Fibroblast of villous mesenchyme (primary cell): ENCODE measurements at regions not wholly inside any gene's neighbourhood (a gene's known extent, or its start where the extent isn't known, plus 50 kb on each side); places are given as distances from the start of the nearest gene placed in this dataset.
"Not testable (repeated sequence)": the region's sequence is repeated elsewhere in the genome, so short reads cannot be mapped to it uniquely, and the experiment has no call there.

ENCODE experiments used
- DNase-seq: peaks from one replicate; pipeline ENCODE4 v3.0.0-alpha.2; 2010; ENCODE audit warnings: low read depth
- H3K4me3 ChIP-seq: 2 replicates; pipeline ENCODE4 v1.5.1; 2011; ENCODE audit warnings: low read depth, mild to moderate bottlenecking, low read length
- TF ChIP-seq, protein P1 (sequence below): IDR thresholded peaks from 2 replicates; pipeline ENCODE4 v1.5.1; 2012; ENCODE audit warnings: low read depth, mild to moderate bottlenecking, low read length; ENCODE audit not compliant: insufficient read depth

DNA sequence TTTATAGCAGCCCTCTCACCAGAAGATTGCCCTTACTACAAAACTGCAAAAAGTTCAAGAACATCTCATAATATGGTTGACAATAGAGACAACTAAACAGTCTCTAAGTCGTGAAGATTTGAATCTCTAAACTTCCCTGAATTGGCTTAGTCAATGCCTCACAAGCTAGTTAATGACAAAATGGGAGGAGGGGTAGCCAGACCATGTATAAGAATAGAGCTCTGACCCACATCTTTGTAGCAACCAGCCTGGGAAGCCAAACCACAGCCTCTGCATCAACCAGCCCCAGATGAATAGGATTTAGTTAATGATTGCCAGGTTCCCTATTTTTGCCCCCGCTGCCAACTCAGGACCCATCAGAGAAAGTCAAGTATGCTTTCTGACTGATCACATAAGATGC is 1265.9 kb upstream of the PCDH10 start:
- DNase-seq, result not testable (repeated sequence)

DNA sequence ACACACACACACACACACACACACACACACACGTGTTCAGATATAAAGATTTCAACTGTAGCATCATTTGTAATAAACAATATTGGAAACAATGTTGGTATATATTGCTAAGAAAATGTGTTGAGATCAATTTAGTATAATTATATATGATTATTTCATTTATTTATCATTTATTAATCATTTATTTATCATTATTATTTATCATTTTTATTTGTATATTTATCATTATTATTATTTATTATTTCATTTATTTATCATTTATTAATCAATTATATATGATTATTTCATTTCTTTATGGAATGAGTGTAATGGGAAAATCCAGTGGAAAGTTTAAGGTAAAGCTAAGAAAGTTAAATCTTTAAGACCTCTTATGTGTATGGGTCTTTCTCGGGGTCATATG is 1223.4 kb upstream of the PCDH10 start:
- not testable (repeated sequence) for DNase-seq, H3K4me3 ChIP-seq

More for the DNA sequence above, 1265.9 kb upstream of the PCDH10 start:
- H3K4me3 ChIP-seq, result not testable (repeated sequence)

DNA sequence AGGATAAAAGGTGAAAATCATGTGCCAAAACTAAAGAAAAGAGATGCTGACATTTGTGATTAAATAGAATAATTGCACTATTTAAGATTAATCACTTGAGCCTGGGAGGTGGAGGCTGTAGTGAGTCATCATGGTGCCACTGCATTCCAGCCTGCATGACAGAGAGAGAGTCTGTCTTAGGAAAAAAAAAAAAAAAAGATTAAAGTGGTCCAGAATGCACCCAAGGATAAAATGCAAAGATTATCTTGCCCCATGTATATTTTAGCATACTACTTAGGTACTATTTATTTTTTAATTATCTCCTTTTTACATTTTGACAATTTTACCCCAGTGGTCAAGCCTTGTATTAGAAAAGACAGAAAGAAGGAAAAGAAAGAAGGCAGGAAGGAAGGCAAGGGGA is 1181.4 kb upstream of the PCDH10 start:
- DNase-seq, result peak; percentile 10
- H3K4me3 ChIP-seq, result not testable (repeated sequence)

DNA sequence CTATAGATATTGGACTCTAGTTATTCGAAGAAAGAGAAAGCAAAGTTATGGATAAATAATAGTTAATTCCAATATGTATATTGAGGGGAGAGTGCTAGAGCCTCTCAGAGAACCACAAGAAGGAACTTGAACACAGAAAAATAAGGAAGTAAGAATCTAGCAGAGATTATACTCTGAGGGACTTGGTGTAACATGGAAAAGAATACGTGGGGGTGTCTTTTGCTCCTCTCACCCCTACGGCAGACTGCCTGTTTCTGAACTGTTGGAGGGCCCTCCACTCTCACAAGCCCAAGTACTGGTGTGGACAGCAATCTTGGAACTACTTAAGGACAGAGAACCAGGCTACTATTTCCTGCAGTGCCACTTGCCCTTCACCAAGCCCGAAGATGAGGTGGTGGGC is 1174.4 kb upstream of the PCDH10 start:
- DNase-seq, result peak; percentile 18
- peak overlapping the region; percentile 77 for H3K4me3 ChIP-seq
- TF ChIP-seq, protein P1, sequence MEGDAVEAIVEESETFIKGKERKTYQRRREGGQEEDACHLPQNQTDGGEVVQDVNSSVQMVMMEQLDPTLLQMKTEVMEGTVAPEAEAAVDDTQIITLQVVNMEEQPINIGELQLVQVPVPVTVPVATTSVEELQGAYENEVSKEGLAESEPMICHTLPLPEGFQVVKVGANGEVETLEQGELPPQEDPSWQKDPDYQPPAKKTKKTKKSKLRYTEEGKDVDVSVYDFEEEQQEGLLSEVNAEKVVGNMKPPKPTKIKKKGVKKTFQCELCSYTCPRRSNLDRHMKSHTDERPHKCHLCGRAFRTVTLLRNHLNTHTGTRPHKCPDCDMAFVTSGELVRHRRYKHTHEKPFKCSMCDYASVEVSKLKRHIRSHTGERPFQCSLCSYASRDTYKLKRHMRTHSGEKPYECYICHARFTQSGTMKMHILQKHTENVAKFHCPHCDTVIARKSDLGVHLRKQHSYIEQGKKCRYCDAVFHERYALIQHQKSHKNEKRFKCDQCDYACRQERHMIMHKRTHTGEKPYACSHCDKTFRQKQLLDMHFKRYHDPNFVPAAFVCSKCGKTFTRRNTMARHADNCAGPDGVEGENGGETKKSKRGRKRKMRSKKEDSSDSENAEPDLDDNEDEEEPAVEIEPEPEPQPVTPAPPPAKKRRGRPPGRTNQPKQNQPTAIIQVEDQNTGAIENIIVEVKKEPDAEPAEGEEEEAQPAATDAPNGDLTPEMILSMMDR, result no peak

DNA sequence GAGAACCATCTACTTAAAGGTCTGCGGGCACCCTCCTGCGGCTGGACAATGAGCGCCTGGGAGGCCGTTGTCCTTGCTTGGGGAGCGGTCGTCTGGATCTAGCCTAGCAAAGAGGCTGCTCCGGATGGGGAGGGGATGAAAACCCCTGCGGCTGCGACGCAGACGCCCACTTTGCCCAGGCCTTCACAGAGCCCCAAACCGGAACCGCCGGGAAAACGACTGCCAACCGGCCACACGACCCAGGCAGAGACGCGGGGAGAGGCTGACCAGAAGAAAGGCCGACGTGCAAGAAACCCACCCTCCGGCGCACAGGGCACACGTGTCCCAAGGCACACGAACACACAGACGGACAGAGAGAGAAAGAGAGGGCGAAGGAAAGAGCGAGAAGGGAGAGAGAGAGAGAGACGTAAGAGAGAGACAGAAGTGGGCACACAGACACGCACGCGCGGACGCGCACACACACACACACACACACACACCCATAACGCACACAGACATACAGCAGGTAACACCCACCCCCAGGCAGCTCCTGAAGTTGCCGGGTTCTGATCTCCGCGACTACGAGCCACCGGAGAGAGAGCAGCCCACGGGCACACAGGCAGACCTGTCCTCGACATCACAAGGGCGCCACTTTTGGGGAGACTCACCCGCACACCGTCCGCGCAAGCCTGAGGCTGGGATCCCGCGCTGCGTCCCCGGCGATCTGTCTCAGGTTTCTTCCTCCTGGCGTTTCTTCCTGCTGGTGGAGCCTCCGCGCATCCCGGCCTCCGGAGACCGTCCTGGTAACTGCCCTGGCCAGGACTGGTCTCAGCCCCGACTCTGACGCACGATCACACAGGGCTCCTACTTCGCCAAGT is 1173.6 kb upstream of the PCDH10 start:
- DNase-seq, result peak; percentile 48
- H3K4me3 ChIP-seq, result peak overlapping the region; percentile 77

DNA sequence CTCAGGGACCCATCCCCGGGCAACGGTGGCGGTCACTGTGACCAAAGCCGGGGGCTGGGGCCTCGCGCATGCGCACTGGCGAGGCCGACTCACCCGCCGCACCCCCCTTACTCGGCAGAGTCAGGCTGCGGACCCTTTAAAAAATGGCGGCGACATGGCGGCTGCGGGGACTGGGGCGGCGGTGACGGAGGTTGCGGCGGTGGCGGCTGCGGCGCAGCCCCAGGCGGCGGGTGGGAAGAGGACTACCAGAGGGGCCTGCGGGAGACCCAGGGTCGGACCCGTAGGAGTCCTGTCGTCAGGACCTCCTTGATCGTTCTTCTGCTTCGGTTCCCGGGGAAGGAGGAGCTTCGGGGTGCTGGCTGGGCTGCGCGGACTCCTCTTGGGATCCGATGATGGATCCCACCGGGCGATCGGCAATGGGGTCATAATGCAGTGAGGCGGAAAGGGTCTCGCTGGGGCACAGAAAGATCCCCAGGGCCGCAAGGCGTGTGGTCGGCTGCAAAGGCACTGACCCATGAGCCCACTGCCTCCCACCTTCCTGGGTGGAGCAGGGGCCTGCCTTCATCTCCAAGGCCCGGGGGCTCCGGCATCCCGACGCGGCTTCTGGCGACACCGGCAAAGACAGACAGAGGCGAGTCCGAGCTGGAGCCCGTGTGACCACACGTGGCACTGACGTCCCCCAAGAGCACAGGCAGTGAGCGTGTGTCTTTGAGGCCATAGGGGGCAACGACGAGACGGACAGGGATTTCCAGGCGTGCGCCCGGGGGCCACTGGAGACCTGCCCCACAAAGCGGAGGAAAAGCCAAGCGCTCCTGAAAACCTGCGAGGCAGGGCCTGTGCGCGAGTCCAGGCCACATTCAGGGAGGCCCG is 1172.7 kb upstream of the PCDH10 start:
- peak; percentile 44 for DNase-seq
- peak overlapping the region; percentile 77 for H3K4me3 ChIP-seq

DNA sequence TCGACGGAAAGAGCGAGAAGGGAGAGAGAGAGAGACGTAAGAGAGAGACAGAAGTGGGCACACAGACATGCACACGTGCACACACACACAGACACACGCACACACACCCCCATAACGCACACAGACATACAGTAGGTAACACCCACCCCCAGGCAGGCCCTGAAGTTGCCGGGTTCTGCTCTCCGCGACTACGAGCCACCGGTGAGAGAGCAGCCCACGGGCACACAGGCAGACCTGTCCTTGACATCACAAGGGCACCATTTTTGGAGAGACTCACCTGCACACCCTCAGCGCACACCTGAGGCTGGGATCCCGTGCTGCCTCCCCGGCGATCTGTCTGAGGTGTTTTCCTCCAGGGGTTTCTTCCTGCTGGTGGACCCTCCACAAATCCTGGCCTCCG is 1171.0 kb upstream of the PCDH10 start:
- TF ChIP-seq, protein P1, result no peak
- no peak for DNase-seq
- H3K4me3 ChIP-seq, result no peak overlapping the region

DNA sequence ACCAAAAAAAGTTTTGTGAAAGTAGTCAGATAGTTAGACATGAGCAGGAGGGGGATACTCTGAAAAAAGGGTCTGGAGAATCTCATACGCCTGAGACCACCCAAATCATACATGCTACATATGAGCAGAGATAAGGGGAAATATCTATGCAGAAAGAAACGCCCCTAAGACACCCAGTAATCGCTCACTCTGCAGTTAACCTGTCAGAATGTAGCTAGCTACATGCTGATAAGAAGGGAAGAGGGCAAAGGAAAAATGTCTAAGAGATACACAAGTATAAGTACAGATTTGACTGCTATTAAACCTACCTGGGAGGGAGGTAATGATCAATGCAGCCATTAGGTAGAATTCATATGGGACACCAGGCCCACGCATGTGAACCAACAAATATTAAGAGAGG is 1159.5 kb upstream of the PCDH10 start:
- TF ChIP-seq, protein P1, result no peak
- DNase-seq, result no peak
- no peak overlapping the region for H3K4me3 ChIP-seq

DNA sequence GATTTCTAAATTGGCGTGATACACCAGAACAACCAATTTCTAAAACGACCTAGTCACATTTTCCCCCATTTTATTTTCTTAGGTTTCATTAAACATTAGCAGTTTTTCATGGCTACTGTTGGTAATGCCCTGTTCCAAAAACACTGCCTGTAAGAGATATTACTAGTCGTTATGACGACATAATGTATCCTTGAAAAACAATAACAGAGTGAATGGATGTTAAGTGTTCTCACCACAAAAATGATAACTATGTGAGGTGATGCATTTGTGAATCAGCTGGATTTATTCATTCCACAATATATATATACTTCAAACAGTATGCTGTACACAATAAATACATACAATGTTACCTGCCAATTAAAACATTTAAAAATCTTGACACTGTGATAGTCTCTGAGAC is 1147.6 kb upstream of the PCDH10 start:
- TF ChIP-seq, protein P1, result no peak
- peak; percentile 33 for DNase-seq
- no peak overlapping the region for H3K4me3 ChIP-seq
